PC-3 (cell line): ENCODE measurements at regions not wholly inside any gene's neighbourhood (a gene's known extent, or its start where the extent isn't known, plus 50 kb on each side); places are given as distances from the start of the nearest gene placed in this dataset.

Source experiments
- CTCF ChIP-seq: fragments of 300-600 bp; sonication (generic); conservative IDR thresholded peaks from 2 replicates; pipeline ENCODE4 v1.5.1; 2017; ENCODE audit warnings: antibody characterized with exemption, low read depth, mild to moderate bottlenecking, low read length
- EZH2 ChIP-seq: fragments of 300-600 bp; sonication (generic); IDR thresholded peaks from one replicate; pipeline ENCODE4 v1.6.1; 2017; ENCODE audit warnings: antibody characterized with exemption, mild to moderate bottlenecking, low read length; ENCODE audit not compliant: unreplicated experiment

GRCh38 chr21:16633831-16634459, 878.9 kb upstream of the CXADR start:
- TF ChIP-seq EZH2 (no peak), CTCF (no peak)
